Vagina (tissue), 2 donors: ENCODE measurements at regions not wholly inside any gene's neighbourhood (a gene's known extent, or its start where the extent isn't known, plus 50 kb on each side); places are given as distances from the start of the nearest gene placed in this dataset.

Experiments
- DNase-seq, 2 donors: peaks; one replicate each; pipeline ENCODE4 v3.0.0-alpha.2; 2017; ENCODE audit errors: extremely low spot score in 2 of 2
- H3K27ac ChIP-seq: fragments of 200-600 bp; sonication (generic); one replicate; pipeline ENCODE4 v1.5.1; 2019
- H3K27me3 ChIP-seq: fragments of 200-600 bp; sonication (generic); one replicate; pipeline ENCODE4 v1.5.1; 2019
- H3K36me3 ChIP-seq, 2 donors: fragments of 200-600 bp; sonication (generic); one replicate each; pipeline ENCODE4 v1.5.1; 2017 to 2019
- H3K4me1 ChIP-seq: fragments of 200-600 bp; sonication (generic); one replicate; pipeline ENCODE4 v1.5.1; 2019
- H3K4me3 ChIP-seq, 2 donors: fragments of 200-600 bp; sonication (generic); 1 replicate in 1 of 2; 2 replicates in 1 of 2; pipeline ENCODE4 v1.5.1; 2016 to 2019
- H3K9me3 ChIP-seq: fragments of 200-600 bp; sonication (generic); one replicate; pipeline ENCODE4 v1.5.1; 2019
- POLR2A ChIP-seq, 2 donors: fragments of 450-650 bp; IDR thresholded peaks; one replicate each; pipeline ENCODE4 v1.6.1; 2017; ENCODE audit warnings: antibody characterized with exemption in 2 of 2, mild to moderate bottlenecking in 2 of 2, moderate library complexity in 2 of 2
- POLR2AphosphoS5 ChIP-seq, 2 donors: sonication (generic); formaldehyde crosslinking; IDR thresholded peaks; one replicate each; pipeline ENCODE4 v1.9.0; 2017; ENCODE audit warnings: antibody characterized with exemption in 2 of 2, mild to moderate bottlenecking in 2 of 2, low read depth in 1 of 2; ENCODE audit not compliant: insufficient read depth in 1 of 2
- intact Hi-C: fragments of 100-400 bp; cut with DNase I; formaldehyde crosslinking; loops from one replicate; pipeline ENCODE4 v1.15.1; 2023
- TF ChIP-seq, protein P1 (sequence below), 3 experiments: fragments of 450-650 bp in 2 of 3; fragments of 200-600 bp in 1 of 3; sonication (generic) in 1 of 3; IDR thresholded peaks; one replicate each; pipeline ENCODE4 v1.5.1; 2017 to 2019; ENCODE audit warnings: antibody characterized with exemption in 3 of 3, mild to moderate bottlenecking in 2 of 3, moderate library complexity in 2 of 3

DNA sequence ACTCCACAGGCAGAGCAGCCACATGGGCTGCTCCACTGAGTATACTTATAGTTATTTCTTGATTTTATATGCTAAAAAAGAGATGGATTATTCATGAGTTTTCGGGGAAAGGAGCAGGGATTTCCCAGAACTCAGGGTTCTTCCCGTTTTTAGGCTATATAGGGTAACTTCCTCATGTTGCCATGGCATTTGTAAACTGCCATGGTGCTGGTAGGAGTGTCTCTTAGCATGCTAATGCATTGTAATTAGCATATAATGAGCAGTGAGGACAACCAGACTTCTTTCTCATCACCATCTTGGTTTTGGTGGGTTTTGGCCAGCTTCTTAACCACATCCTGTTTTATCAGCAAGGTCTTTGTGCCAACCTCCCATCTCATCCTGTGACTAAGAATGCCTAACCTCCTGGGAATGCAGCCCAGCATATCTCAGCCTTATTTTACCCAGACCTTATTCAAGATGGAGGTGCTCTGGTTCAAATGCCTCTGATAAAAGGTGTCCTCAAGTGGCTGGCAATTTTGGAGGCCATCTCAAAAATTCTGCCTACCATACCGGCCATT is 213.0 kb upstream of the VEGFC start:
- DNase-seq = no peak
- Histone ChIP-seq H3K27ac (no peak overlapping the region), H3K4me3 (no peak overlapping the region), H3K27me3 (no peaks in the 10 kb centered on the region), H3K9me3 (no peaks in the 10 kb centered on the region), H3K4me1 (no peaks in the 10 kb centered on the region), H3K36me3 (no peaks in the 10 kb centered on the region)
- TF ChIP-seq, protein P1, sequence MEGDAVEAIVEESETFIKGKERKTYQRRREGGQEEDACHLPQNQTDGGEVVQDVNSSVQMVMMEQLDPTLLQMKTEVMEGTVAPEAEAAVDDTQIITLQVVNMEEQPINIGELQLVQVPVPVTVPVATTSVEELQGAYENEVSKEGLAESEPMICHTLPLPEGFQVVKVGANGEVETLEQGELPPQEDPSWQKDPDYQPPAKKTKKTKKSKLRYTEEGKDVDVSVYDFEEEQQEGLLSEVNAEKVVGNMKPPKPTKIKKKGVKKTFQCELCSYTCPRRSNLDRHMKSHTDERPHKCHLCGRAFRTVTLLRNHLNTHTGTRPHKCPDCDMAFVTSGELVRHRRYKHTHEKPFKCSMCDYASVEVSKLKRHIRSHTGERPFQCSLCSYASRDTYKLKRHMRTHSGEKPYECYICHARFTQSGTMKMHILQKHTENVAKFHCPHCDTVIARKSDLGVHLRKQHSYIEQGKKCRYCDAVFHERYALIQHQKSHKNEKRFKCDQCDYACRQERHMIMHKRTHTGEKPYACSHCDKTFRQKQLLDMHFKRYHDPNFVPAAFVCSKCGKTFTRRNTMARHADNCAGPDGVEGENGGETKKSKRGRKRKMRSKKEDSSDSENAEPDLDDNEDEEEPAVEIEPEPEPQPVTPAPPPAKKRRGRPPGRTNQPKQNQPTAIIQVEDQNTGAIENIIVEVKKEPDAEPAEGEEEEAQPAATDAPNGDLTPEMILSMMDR (IDR thresholded peaks at IDR 0.05) = no peak
- TF ChIP-seq POLR2A (IDR thresholded peaks at IDR 0.05) = no peak
- no peak for TF ChIP-seq POLR2AphosphoS5 (IDR thresholded peaks at IDR 0.05; ENCODE audit: insufficient read depth in 1 of 2, low read depth in 1 of 2)
- intact Hi-C loops = no loop called here

DNA sequence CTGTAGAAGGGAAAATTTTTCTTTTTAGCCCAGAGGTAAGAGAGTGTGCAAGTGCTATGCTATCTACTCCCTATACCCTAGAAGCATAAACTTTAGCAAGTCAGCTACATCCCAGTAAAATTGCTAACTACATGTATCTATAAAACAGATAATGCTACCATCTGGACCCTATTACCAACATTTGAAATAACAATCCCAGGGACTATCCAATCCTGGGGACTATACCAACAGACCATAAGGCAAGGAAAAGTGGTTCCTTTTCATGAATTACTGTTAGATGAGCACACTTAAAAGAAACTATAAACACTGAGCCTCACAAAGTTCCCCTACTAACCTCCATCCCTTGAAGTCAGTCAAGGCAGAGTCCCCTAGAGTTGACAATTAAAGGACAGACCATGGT is 213.6 kb upstream of the VEGFC start:
- Histone ChIP-seq H3K4me3 (no peak overlapping the region), H3K27me3 (no peaks in the 10 kb centered on the region)

DNA sequence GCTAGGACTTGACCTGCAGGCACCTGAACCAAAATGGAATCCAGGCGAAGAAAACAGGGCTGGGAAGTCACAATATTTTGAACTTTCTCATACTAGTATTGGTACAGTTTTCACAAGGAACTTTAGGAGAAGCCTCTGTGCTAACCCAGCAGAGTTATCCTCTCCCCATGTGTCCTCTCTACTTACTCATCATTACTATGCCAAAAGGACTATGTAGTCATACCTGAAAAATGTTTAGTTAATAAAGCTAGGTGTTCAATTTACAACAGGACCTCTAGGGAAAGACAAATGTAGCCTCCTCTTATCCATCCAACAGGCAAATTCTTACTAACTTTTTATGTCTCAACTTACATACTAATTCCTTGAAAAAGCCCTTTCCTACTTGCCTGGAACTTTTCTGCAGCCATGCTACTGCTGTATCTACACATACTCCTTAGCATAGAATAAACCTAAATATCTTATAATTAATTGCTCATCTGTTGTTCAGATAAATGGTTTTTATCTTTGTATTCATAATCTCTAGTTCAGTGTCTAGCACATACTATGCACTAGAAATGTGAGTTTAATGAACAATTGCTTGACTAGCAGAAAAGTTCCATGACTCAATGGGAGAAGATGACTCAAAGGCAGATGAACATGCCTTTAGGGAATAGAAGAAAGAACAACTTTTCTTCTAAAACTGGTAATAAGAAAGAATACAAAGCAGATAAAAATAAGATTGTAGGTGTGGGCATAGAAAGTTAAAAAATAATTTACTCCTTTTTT is 215.5 kb upstream of the VEGFC start:
- Histone ChIP-seq H3K27me3 (no peaks in the 10 kb centered on the region), H3K4me1 (no peaks in the 10 kb centered on the region), H3K36me3 (no peaks in the 10 kb centered on the region), H3K9me3 (peaks cover 4% of the 10 kb centered on the region), H3K4me3 (no peak overlapping the region), H3K27ac (no peak overlapping the region)
- TF ChIP-seq POLR2A (IDR thresholded peaks at IDR 0.05) = no peak
- TF ChIP-seq POLR2AphosphoS5 (IDR thresholded peaks at IDR 0.05; ENCODE audit: insufficient read depth in 1 of 2, low read depth in 1 of 2) = no peak
- TF ChIP-seq, protein P1 (IDR thresholded peaks at IDR 0.05) = no peak
- intact Hi-C loops = no loop called here
- DNase-seq = no peak

More for the DNA sequence above, 213.6 kb upstream of the VEGFC start:
- no peak for DNase-seq
- H3K4me1 ChIP-seq = no peaks in the 10 kb centered on the region
- intact Hi-C loops = no loop called here
- no peaks in the 10 kb centered on the region for H3K36me3 ChIP-seq
- H3K9me3 ChIP-seq = no peaks in the 10 kb centered on the region
- TF ChIP-seq, protein P1 (IDR thresholded peaks at IDR 0.05) = no peak
- no peak for TF ChIP-seq POLR2AphosphoS5 (IDR thresholded peaks at IDR 0.05; ENCODE audit: insufficient read depth in 1 of 2, low read depth in 1 of 2)
- TF ChIP-seq POLR2A (IDR thresholded peaks at IDR 0.05) = no peak
- H3K27ac ChIP-seq = no peak overlapping the region

DNA sequence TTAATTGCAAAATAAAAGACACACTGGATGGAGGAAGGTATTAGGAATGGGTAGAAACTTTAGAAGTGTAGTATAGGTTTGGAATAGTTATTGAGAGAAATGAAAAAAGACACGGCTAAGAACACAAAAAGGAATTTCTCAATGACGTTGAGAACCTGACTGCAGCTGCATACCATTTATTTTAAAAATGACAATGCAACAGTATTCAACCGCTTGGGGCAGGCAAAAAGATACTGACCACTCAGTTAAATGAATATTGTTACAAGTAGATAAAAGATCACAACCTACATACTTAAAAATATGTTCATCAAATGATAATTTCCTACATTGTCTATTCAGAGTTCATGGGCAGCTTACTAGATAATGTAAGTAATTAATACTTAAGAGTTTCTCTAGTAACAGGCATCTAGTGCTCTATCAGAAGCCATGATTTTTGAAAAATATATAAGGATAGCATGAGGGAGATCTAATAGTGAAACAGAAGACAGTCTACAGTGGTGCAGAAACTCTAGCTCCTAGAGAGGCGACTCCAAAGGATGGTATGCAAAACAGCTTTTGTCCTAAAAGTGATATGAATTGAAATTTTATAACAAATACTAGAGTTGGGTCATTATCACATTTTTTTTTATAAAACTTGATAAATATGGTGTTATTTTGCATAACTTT is 216.2 kb upstream of the VEGFC start:
- H3K27me3 ChIP-seq = no peaks in the 10 kb centered on the region
- H3K9me3 ChIP-seq = peaks cover 8% of the 10 kb centered on the region
- TF ChIP-seq POLR2AphosphoS5 (IDR thresholded peaks at IDR 0.05; ENCODE audit: insufficient read depth in 1 of 2, low read depth in 1 of 2) (no peak), POLR2A (IDR thresholded peaks at IDR 0.05) (no peak)
- TF ChIP-seq, protein P1 (IDR thresholded peaks at IDR 0.05) = no peak
- intact Hi-C loops = no loop called here
- no peak for DNase-seq
- no peaks in the 10 kb centered on the region for H3K4me1 ChIP-seq
- no peaks in the 10 kb centered on the region for H3K36me3 ChIP-seq
- H3K4me3 ChIP-seq = no peak overlapping the region
- H3K27ac ChIP-seq = no peak overlapping the region

DNA sequence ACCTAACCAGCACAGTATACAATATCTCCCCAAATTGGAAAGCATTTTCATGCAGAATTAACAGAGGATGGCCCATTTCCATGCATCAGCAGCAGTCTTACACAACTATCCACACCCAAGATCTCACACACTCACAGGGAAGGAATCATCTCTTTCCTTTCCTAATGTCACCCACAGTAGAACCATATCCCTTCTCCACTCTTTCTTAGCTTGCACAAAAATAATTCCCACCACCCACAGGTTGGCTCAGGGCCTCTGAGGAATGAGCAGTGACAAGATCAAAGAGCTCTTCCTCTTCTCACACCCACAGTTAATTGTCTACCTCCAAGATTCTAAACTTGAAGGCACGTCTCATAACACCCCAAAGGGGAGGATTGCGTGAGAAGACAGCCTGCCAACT is 217.7 kb upstream of the VEGFC start:
- no peak for TF ChIP-seq POLR2A (IDR thresholded peaks at IDR 0.05)
- TF ChIP-seq POLR2AphosphoS5 (IDR thresholded peaks at IDR 0.05; ENCODE audit: insufficient read depth in 1 of 2, low read depth in 1 of 2) = no peak
- TF ChIP-seq, protein P1 (IDR thresholded peaks at IDR 0.05) = no peak

More for the DNA sequence above, 217.7 kb upstream of the VEGFC start:
- no peak for DNase-seq
- no peaks in the 10 kb centered on the region for H3K4me1 ChIP-seq
- intact Hi-C loops = no loop called here
- H3K36me3 ChIP-seq = no peaks in the 10 kb centered on the region
- H3K4me3 ChIP-seq = no peak overlapping the region
- H3K9me3 ChIP-seq = peaks cover 8% of the 10 kb centered on the region
- no peak overlapping the region for H3K27ac ChIP-seq
- no peaks in the 10 kb centered on the region for H3K27me3 ChIP-seq
